Activated effector memory CD4-positive, alpha-beta T cell treated with Interleukin-2 at 50 U/mL for 16 hours (primary cell): ENCODE measurements at regions not wholly inside any gene's neighbourhood (a gene's known extent, or its start where the extent isn't known, plus 50 kb on each side); places are given as distances from the start of the nearest gene placed in this dataset.

Source experiments
- DNase-seq: peaks from one replicate; pipeline ENCODE4 v3.0.0-alpha.2; 2020

DNA sequence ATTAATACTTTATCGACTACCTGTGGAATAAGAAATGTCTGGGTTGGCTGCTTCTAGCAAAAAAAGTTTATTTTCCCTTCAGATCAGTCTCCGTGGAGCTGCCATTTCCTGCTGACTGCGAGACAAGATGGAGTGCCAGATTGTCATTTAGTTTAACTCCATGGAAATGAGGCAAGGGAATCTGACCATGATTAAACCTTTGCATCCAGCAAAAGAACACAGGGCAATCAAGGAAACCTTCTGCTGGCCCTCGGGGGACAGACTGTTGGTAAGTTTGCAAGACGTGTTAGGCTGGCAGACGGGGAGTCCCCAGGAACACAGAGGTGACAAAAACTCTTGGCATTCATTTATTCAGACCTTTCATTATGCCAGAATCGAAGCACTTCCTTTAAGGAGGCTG, 52.2 kb upstream of the SPACA1 start:
- DNase-seq, result no peak

DNA sequence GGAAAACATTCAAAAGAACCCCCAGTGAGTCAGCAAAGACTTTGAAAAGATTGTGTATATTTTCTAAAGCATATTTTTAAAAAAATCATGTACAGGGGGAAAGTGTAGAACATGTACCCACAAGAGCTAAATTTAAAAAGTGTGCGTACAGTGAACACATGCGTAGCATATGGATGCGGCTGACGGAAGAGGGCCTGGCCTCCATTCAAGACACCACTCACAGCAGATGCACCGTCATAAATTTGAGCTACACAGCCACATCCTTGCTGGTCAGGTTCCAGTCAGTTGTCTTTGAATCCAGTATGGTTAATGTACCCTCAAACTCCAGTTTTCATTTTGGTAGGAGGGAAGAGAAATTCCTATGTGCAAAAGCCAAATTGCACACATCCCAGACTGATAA, 54.3 kb upstream of the SPACA1 start:
- DNase-seq, result no peak

DNA sequence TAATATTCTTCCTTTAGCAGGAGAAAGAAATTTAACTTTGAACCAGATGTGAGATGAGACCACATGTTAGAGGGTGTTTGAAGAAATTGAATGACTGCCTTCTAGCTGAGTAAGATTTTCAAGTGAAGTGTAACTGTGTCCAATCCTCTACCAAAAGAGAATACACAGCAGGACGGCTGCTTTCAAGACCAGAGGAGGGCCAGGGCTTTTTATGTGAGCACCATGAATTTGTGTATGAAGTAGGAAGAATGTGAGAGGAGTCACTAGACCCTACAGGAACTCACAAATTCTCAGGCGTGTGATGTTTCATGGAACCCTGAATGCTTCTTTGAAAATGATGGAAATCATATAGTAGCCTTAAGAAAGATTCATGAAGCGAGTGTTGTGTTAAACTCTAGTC, 56.8 kb upstream of the SPACA1 start:
- no peak for DNase-seq

DNA sequence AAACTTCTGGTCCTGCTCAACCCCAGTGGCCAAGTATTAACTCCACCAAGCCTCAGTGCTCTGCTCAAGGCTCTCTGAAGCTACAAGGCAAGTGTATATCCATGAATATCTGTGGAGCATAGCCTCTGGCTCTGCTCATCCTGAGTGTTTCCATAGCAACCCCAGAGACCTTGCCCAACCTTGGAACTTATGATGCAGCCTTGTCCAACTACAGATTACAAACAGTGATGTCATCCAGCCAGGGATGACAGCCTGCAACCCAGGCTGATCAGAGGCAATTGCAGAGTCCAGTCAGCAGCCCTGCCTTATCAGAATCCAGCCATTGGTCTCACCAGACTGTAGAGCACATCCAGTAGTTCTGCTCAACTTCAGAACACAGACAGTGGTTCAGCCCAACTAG, 65.5 kb upstream of the SPACA1 start:
- DNase-seq, result no peak

DNA sequence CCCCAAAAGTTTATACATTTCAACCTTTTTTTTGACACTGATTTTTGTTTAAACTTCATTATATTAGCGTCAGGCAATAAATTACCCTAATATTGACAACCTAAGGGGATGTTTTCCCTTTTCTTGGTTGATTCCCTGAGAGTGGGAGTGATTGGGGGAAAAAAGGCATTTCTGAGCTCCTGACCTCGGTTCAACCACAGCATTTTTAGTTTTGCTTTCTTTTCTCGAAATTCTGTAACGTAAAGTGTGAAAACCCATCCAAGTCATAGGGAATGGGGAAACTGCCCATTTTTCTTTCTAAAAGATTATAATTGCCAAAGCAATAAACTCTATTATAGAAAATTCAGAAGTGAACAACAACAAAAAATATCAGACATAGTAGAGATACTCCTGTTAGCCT, 67.9 kb upstream of the SPACA1 start:
- DNase-seq, result no peak

DNA sequence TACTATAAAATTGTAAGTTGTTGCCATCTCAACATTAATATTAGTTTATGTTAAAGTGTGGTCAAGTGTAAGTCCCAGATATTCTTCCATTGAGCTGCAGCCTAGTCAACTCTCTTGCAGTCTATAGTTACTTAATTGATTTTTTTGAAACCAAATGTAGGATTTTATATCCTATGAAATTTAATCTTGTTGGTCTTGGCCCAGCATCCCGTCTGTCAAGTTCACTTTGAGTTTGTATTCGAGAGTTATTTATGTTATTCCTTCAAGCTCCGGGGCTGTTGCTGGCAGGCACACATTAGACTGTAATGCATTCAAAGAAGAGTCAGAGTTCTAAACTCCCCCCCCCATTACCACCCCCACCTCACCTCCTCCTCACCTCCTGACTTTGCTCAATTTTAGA, 71.0 kb upstream of the SPACA1 start:
- no peak for DNase-seq

DNA sequence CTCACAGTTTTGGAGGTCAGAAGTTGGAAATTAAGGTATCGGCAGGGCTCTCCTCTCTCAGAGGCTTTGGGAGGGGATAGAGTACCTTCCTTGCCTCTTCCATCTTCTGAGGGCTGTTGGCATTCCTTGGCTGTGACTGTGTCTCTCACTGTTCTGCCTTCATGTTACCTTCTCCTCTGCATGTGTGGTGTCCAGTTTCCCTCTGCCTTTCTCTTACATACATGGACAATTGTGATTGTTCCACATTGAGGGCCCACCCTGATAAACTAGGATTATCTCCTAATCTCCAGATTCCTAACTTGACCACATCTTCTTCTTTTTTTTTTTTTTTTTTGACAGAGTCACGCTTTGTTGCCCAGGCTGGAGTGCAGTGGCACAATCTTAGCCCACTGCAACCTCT, 72.1 kb upstream of the SPACA1 start:
- no peak for DNase-seq

DNA sequence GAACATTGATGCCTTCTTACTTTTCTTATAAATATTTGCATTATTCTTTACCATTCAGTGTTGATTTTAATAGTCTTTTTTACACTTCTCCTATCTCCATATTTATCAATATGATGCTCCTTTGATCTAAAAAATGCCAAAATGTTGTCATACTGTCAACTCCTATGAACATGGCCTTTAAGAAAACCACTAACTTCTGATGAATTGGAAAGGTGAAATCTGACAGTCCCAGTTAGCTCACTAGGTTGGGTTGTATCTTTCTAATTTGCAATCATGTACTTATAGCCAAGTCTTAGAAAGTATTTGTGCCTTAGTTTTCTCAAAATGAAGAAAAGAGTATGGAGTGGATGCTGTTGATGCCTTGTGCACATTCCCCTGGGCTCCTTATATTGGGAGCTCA, 75.4 kb upstream of the SPACA1 start:
- DNase-seq, result no peak

DNA sequence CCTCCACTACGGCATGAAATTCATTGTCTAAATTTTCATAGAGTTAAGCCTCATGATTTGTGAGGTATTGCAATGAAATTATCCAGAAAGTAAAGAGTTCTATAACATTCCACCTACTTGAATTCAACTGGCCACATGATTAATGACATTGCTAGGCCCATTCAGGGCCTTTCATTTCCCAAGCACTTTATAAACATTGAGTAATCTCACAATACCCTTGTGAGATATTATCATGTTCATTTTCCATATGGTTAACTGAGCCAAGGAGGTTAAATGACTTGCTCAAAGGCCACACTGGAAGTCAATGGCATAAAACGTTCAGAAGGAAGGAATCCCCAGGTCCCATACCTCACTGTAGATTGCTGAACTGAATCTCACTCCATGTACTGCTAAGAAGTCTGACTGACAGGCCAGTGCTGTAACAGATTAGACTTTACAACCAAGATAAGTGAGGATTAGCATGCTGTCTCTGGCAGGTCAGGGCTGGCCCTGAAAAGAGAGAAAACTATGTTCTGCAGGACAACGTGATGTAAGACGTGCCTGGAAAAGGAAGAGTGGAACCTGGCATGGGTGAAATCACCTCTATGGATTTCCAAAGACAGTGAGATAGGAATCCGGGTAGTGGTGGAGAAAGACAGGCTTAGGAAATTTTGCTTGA, 75.9 kb upstream of the SPACA1 start:
- DNase-seq, result no peak

DNA sequence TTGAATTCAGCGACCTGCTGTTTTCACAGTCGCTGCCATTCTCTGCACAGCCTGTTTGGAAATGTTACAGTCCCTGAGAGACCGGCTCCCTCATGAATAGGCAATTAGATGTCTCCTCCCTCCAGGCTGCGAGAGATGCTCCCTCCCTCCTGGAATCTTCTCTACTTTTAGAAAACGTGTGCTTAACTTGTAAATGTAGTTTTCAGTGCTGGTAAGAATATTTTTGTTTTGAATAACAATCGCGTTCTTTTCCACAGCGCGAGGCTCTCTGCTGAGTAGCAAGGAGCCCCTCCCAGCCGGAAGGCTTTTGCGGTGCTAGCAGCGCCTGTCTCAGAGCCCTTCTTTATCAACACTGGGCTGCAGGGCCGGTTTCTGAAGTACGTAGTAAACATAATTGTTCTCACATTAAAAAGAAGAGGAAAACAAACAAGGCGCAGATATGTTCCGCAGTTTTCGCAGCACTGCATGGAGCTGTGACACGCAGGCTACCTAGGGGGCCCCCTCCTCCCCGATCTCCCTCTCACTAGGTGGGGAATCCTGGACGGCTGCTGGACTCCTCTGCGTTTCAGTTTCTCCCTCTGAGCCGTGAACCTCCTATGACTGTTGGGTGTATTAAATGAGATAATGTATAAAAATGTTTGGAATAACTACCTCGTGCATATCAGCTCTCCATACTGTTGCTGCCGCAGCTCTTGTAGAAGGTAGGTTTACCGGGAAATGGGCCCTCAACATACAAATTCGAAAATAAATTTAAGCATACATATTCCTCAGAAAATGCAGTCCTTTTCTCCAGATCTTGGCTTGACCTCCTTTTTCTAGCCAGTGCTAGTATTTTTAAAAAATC, 79.0 kb upstream of the SPACA1 start:
- DNase-seq, result no peak

DNA sequence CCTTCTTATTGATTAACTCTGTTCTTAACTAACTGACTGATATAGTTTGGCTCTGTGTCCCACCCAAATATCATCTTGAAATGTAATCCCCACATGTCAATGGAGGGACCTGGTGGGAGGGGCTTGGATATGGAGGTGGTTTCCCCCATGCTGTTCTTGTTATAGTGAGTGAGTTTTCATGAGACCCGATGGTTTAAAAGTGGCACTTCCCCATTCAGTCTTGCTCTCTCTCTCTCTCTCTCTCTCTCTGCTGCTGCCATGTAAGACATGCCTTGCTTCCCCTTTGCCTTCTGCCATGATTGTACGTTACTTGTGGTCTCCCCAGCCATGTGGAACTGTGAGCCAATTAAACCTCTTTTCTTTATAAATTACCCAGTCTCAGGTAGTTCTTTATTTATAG, 81.8 kb upstream of the SPACA1 start:
- no peak for DNase-seq

DNA sequence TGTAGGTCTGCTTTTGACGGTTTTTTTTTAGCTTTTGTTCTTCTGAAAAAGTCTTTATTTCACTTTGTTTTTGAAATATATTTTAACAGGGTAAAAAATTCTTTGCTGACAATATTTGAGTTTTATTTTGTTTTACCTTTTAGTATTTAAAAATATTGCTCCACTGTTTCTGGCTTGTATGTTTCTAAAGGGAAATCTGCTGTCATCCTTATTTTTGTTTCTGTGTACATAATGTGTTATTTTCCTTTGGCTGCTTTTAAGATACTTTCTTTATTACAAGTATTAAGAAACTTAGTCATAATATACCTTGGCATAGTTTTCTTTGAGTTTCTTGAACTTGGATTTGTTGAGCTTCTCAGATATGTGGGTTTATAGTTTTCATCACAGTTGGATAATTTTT, 88.6 kb upstream of the SPACA1 start:
- no peak for DNase-seq

DNA sequence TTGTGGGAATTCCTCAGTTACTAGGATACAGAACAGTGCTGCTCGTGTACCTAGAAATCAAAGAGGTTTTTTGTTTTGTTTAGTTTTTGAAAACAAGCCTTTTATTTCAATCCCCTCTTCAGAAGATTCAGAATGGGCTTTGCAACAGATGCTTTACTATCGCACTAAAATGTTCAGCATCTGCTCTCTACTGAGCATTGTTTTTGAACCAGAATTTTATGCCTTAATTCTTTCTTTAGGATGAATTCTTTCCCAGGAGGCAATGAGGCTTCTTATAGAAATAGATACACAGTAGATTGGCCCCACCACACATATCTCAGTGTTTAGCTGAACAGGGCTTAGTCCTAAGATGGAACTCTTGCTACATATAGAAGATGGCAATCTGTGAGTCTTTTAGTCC, 95.9 kb upstream of the SPACA1 start:
- no peak for DNase-seq

DNA sequence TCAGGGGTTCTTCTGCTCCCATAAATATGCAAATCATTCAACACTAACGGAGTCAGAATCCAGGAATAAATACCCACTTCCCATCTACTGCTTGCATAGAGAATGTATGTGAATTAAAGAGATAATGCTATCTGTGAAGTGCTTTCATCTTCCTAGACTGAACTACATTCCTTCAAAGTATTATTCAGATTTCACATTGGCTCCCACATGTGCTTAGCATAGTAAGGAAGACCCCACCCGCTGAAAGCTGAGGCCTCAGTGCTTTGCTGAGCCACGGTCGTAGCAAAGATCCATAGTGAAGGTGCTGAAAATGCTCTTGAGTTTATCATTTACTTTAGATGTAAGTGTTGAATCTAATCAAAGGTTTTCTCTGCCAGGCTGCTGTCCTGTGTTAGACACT, 97.0 kb upstream of the SPACA1 start:
- DNase-seq, result no peak

DNA sequence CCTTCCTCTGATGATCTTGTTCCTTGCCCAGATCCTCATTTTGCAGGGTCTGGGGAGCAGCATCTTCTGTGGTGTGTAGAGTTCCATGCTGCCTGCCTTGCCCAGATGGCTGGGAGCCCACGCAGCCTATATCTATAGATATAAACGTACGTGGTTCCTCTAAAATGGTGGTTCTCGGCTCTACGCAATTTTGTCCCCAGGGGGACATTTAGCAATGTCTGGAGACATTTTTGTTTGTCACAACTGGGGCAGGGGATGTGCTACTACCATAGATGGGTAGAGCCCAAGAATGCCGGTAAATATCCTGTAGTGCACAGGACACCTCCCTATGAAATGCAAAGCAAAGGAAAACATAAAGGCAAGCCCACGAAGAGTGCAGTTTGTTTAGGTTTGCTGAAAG, 98.4 kb upstream of the SPACA1 start:
- no peak for DNase-seq

DNA sequence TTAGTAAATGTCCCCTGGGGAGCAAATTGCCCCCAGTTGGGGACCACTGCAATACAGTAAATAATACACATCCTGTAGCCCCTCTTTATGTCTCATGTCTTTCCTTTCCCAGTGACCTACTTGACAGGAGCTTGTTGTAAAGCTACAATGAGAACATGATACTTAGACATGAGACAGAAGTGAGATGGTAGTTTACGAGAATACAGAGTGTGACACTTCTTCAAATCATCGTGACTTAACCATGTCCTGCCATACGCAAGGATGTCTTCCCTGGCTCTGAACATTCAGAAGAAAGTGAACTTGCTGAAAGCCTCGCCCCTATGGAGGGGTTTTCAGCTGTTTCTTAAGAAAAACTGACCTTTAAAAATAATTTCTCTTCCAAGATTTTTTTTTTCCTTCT, 101.0 kb upstream of the SPACA1 start:
- no peak for DNase-seq

DNA sequence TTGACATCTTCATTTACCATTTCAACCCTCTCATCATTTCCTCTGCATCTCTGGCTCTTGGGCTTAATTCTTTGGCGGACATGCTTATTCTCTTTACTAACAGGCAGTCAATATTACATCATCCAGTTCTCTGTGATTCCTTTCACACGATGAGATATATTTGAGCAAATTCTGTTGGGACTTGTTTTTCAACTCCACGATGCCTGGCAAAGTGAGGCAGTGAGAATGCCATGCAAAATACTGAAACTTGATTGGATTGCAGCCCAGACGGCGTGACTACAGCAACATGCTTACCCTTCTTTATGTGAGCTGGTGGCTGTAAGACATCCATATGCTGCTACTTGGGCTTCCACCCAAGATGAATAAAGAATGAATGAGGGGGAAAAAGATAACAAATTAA, 101.7 kb upstream of the SPACA1 start:
- DNase-seq, result no peak

DNA sequence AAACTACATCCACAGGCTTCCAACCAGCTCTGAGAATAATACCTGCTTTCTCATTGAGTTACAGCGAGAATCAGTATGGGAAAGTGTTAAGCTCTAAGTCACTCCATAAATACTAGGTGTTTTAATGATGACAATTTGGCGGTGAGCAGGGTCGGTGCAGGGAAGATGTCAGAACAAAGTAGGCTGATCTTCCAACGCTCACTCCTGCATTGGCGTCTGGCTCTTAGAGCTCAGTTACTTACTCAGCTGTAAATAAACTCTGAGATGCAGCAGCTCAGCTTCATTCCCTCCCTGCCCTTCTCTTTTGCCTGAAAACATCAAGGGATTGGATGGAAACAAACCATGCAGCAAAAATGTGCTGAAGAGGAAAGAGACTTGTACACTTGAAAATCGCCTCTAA, 102.5 kb upstream of the SPACA1 start:
- no peak for DNase-seq

DNA sequence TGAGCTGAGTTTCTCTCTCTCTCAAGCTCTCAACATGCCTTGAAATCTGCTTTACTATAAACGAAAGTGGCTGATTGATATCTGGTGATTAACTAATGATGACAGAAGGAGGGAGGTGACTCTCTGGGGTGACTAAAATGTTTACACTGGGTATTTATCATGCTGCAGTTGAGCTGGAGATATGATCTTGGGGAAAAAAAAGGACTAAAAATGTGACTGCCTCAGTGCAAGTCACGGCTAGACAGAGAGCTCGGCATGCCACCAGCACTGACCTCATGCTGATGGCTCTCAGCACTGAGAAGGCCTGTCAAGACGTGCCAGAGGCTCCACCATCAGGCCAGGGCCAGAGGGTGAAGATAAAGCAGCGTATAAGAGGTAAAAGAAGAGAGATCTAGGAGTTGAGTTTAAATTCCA, 103.1 kb upstream of the SPACA1 start:
- no peak for DNase-seq

DNA sequence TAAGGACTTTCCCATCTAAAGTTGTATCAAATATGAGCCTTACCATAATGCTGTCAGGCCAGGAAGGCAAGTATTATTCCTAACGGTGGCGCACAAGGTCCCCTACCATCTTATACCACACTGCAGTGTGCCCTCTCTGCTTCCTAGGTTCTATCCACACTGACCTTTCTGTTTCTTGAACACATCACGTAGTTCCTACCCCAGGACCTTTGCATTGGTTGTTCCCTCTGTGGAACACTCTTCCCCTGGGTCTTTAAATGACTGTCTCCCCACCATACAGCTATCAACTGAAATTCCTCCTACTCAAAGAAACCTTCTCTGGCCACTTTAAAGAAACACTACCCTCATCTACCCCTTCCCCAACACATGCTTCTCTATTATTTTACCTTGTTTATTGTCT, 104.5 kb upstream of the SPACA1 start:
- DNase-seq, result no peak

DNA sequence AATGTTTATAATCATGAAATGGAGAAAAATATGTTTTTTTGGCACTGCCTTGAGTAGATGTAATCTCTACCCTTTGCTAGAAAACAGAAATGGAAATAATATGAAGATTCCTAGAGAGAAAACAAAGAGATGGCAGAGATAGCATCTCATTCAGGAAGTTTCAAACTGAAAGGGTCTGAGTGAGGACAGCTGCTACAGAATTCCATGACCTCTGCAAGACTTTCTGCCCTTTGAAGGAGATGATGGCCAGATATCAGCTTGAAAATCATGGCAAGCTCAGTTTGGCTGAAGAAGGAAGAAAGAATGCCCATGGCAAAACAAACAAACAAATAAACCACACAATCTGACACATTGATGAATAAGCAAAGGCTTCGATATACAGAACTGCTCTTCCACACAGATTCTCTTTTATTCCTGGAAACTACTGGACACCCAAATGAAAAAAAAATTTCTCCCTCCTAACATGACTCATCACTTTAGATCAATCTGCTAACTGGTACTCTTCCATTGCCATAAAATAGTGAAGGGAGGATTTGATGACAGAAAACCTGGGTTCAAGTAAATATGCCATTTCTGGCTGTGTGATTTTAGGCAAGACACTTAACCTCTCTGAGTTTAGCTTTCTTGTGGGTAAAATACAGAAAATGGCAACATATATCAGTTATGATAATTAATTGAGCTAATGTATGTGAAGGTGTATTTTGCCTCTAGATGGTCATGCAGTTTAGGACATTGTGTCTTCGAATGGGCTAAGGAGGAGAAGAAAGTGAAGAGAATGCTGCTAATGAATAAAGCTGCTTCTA, 105.9 kb upstream of the SPACA1 start:
- no peak for DNase-seq

DNA sequence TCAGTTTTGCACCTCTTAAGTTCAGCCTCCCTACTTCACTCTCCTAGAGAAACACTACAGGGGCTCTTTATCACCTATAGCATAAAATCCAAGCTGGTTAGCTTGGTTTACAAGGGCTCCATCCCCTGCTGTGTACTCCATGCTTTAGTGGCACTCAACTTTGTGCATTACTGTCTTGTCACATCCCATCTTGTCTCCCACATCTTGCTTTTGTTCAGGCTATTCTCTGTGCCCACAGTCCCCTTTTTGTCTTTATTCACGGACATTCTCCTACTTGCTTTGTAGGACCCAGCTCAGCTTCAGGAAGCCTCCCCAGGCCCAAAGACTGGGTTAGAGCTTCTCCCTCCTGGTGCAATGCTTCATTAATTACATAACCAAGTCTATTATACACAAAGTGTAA, 107.9 kb upstream of the SPACA1 start:
- DNase-seq, result no peak

DNA sequence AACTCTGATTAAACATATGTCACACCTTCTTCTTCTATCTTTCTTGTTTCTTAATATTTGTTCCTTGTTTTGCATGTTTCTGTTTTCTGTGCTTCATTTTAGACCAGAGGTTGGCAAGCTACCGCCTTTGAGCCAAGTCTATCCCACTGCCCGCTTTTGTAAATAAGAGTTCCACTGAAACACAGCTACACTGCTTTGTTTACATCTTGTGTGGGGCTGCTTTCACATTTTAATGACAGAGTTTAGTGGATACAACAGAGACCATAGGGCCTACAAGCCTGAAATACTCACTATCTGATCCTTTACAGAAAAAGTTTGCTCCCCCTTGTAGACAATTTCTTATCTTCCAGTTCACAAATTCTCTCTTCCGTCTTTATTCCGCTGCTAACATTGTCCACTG, 109.4 kb upstream of the SPACA1 start:
- no peak for DNase-seq

DNA sequence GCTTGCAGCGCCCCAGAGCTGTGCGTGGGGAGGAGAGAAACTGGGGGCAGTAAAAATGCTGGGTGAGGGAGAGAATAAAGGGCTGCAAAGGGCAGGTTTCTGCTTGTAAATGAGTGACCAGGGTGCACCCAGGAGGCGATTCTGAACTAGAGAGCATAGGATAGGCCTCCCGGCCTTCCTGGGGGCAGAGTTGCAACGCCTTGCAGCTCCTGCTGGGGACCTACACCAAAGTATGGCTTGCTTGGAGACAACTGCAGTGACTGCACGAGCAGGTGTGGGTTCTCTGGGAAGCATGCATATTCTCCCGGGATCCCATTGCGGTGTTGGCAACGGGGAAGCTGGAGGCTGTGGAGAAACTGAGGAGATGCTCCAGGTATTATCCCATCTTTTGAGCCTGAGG, 111.6 kb upstream of the SPACA1 start:
- no peak for DNase-seq
